T-helper 22 cell (primary cell): ENCODE measurements at regions not wholly inside any gene's neighbourhood (a gene's known extent, or its start where the extent isn't known, plus 50 kb on each side); places are given as distances from the start of the nearest gene placed in this dataset.
"Not testable (repeated sequence)": the region's sequence is repeated elsewhere in the genome, so short reads cannot be mapped to it uniquely, and the experiment has no call there.

Experiments used
- DNase-seq: peaks from one replicate; pipeline ENCODE4 v3.0.0-alpha.2; 2020; ENCODE audit warnings: low read depth

DNA sequence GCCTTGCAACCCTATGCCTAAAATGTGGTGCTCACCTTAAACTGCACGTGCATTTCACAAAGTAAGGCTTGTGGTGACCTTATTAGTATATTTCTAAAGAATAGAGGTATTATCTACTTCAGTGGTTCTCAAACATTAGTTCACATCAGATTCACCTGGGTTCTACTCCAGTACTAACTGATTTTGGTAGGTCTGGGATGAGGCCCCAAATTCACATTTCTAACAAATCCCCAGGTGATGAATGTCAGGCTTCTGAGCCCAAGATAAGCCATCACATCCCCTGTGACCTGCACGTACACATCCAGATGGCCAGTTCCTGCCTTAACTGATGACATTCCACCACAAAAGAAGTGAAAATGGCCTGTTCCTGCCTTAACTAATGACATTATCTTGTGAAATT is 329.1 kb upstream of the KCNMB2 start:
- DNase-seq = not testable (repeated sequence)

DNA sequence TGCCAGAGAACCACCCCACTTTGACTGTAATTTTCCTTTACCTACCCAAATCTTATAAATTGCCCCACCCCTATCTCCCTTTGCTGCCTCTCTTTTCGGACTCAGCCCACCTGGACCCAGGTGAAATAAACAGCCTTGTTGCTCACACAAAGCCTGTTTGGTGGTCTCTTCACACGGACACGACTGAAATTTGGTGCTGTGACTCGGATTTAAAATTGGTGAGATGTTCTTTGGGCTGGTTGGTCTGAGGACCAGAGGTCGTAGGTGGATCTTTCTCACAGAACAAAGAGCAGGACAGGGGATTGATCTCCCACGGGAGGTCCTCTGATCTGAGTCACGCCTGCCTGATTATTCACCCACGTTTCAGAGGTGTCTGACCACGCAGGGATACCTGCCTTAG is 328.6 kb upstream of the KCNMB2 start:
- not testable (repeated sequence) for DNase-seq

DNA sequence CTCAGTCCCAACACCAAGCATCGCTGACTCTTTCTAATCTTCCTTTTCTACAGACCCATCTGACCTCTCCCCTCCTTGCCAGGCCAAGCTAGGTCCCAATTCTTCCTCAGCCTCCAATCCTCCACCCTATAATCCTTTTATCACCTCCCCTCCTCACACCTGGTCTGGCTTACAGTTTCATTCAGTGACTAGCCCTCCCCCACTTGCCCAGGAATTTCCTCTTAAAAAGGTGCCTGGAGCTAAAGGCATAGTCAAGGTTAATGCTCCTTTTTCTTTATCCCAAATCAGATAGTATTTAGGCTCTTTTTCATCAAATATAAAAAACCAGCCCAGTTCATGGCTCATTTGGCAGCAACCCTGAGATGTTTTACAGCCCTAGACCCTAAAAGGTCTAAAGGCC is 327.1 kb upstream of the KCNMB2 start:
- not testable (repeated sequence) for DNase-seq

DNA sequence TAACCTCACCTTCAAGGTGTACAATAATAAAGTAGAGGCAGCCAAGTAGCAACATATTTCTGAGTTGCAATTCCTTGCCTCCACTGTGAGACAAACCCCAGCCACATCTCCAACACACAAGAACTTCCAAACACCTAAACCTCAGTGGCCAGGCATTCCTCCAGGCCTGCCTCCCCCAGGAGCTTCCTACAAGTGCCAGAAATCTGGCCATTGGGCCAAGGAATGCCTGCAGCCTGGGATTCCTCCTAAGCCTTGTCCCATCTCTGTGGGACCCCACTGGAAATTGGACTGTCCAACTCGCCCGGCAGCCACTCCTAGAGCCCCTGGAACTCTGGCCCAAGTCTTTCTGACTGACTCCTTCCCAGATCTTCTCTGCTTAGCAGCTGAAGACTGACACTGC is 326.6 kb upstream of the KCNMB2 start:
- DNase-seq = not testable (repeated sequence)

DNA sequence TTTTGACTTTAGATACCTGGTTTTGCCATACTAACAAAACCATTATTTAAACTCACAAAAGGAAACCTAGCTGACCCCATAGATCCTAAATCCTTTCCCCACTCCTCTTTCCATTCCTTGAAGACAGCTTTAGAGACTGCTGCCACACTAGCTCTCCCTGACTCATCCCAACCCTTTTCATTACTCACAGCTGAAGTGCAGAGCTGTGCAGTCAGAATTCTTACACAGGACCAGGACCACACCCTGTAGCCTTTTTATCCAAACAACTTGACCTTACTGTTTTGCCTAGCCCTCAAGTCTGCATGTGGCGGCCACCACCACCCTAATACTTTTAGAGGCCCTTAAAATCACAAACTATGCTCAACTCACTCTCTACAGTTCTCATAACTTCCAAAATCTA is 325.1 kb upstream of the KCNMB2 start:
- DNase-seq = not testable (repeated sequence)

DNA sequence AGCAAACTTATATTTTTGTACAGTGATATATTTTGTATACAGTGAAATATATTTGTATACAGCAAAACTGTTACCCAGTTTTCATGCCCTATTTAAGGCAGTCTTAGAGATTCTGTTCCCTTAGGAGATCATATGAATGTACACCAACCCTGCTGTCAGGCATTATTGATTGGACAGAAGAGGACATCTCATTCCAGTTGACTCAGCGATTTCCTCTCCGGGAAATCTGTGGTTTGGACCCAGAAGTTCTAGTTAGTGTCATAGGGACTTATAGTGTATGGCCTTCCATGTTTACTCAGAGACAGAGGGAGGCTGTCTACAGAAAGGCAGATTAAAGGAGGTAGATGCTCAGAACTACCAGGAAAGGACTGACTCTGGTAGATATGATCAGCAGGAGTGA is 318.8 kb upstream of the KCNMB2 start:
- DNase-seq = no peak

DNA sequence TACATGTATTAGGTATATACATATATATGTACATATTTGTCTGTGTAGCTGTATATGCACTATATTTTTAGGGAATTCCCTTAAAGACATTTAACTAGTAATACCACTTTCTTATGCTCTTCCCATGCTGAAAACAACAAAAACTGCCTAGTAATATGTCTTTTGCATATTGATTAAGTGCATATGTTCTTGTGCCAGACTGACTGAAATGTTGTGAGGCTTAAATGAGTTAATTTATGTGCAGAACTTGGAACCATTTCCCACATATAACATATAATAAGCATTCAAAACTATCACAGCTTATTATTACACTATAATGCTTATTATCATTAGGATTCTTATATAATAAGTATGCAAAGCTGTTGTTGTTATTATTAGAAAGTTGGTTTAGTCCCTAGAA is 318.0 kb upstream of the KCNMB2 start:
- no peak for DNase-seq

DNA sequence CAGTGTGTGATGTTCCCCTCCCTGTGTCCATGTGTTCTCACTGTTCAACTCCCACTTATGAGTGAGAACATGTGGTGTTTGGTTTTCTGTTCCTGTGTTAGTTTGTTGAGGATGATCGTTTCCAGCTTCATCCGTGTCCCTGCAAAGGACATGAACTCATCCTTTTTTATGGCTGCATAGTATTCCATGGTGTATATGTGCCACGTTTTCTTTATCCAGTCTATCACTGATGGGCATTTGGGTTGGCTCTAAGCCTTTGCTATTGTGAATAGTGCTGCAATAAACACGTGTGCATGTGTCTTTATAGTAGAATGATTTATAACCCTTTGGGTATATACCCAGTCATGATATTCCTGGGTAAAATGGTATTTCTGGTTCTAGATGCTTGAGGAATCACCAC is 316.6 kb upstream of the KCNMB2 start:
- DNase-seq = not testable (repeated sequence)

DNA sequence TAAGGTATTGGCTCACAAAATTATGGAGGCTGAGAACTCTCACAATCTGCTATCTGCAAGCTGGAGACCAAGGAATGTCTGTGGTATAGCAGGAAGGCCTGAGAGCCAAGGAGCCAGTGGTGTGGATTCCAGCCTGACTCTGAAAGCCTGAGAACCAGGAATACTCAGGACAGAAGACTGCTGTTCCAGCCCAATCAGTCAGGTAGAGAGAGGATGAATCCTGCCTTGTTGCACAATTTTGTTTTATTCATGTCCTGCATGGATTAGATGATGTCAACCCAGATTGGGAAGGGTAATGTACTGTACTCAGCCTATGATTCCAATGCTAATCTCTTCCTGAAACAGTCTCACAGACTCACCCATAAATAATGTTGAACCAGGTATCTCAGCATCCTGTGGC is 312.4 kb upstream of the KCNMB2 start:
- DNase-seq = no peak

DNA sequence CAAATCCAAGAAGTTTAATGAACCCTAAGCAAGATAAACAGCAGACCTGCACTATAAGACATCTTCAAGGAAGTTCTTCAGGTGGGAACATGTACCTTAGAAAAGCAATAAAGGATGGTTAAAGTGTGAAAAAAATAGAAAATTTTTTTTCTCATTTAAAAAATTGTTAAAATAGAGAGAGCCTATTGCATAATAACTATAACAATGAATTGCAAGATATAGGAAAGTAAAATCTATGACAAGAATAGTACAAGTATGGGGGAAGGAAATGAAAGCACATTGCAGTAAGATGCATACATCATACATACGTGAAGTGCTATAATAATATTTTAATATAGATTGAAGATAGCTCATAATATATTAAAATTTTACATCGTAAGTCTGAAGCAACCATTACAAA is 310.1 kb upstream of the KCNMB2 start:
- DNase-seq = no peak

DNA sequence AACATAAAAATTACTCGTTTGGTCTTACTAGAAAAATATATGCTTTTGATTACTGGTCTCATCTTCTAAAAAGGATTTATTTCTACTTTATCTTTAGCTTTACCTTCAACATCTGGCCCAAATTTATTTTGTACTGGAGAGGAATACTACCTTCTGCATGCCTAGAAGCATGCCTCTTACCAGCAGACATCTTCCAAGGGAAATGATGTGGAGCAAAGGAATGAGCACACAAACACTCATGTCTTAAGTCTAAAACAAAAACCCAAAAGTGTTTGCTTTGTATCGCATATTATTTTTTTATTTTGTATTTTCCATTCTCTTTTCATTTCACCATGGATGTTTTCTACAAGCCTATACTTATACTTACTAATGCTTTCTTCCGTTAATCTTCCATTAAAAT is 304.6 kb upstream of the KCNMB2 start:
- no peak for DNase-seq

DNA sequence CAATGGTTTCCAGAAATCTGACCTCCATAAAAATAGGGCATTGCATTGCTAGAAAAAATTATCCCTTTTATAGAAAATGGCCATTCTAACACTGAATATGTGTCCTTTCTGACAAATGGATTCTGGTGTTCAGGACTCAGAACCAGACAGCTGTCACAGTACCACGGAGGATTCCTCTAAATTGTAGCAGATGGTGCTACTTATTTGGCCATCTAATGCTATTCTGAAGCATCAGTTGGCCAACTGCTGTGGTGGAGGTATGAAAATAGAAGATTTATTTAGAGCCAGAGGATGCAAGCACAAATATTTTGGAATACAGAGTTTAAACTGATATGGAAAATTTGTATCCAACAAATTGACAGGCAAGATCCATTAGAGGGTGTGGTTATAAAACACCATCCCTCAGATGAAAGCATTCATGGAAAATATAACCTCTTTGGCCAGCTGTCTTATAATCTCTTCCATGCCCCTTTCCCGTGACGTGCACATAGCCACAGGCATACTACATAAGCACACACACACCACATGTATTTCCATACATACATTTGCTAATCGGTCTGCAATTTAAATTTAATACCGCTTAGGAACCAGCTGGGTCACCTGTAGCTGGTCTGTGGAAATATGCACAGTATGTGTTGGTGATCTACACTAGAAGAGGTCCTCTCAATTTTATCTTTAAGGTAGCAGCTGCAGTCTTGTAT is 302.7 kb upstream of the KCNMB2 start:
- no peak for DNase-seq

DNA sequence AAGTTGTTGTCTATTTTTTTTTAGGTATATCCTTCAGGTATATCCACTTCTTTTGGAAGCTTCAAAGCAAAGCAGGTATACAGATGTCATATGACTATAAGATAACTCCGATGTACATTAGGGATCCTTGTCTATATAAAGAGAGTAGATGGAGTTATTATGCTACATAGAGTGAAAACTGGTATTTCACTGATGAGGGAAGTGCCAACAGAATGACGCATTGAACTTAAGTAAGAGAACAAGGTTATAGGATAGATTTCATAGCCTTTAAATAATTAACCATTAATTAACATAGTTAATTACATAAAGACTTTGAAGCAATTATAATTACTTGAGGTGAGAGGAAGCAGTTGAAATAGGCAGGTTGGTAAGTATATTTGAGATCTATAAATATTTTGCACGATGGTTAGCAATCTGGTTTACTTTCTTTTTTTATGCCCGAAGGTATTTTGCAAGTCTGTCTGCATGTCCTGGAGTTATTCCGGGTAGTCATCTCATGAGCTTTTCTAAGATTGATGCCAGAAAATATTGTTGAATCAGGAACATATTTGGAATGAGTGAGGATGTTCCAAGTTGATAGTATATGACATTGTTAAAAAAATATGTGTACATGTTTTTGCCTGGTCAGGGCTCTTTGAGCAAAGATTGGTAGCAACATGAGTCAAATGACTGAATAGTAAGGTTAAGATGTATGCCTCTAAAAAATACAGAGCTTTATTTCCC is 299.5 kb upstream of the KCNMB2 start:
- no peak for DNase-seq

DNA sequence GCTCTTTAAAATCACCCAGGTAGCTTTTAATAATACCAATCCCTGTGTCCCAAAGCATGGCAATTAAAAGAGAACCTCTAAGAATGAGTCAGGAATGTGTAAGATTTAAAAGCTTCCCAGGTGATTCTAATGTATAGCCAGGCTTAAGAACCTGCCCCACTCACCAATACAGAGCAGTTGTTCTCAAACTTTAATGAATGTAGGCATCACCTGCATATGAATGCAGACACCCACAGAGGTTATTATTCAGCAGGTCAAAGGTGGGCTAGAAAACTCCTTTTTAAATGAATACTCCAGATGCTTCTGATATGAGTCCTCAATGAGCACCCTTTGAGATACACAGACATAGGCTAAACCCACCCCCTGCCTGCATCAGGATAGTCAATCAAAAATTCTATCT is 298.1 kb upstream of the KCNMB2 start:
- DNase-seq = no peak

DNA sequence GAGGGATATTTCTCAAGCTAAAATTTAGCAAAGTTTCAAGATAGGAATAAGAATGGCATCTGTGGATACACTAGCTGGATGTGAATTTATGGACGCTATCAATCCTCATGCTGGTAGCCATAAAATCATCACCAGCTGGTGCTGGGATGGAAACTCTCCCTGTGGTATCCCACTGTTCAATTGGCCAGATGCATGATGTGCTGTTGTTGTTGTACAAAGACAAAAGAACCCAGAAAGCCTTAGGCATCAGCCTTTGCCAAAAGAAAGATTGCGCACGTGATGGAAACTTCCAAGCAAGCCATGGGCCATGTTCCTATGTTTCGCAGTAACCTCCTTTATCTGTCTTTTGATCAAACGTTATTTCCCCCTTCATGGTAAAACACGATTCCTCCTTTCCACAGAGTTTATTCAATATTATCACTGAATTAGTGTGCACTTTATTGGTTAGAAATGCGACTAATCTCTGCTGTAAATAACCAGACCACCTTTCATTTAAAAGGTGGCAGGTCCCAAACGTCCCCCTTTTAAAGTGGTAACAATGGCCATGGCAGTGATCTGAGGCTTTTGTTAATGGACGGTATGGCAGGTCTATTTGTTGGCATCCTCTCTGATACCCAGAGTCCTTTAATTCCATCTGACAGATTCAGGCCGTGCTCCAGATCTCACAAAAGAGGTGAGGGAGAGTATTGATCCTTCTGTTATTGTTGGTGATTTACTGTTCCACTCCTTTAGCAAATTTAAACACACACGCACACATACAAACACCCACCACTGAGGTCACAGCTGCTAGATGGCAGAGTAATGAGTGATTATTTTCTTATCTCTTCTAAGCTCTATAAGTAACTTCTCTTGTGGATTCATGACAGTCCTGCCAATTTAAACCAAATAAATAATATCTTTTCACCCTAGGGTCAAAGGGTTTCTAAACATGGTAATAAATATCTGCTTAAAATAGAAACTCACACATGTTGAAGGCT is 291.2 kb upstream of the KCNMB2 start:
- DNase-seq = no peak

DNA sequence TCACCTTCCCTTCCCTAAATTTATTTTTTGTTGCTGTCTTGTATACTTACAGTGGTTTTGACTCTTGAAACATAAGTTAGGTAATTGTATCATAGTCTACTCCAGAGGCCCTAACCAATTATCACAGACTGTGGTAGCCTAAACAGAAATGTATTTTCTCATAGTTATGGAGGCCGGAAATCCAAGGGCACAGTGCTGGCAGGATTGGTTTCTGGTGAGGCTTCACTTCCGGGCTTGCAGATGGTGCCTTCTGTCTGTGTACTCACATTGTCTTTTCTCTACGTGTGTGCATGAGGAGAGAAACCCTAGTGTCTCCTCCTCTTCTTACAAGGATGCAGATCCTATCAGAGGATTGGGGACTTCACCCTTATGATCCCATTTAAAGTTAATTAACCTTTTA is 290.2 kb upstream of the KCNMB2 start:
- no peak for DNase-seq

DNA sequence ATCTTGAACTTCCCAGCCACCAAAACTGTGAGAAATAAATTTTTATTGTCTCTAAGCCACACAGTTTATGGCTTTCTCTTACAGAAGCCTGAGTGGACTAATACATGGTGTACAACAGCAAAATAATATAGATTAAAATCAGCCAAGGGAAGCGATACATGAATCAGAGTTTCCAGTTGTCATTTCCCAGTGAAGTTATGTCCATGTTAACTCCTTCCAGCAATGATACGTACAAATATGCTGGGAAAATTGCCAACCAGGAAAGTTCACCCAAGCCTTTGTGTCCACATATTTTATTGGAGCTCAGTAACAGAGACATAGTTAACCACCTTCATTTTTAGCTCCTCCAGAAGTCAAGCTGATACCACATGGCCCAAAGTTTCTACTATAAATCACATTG is 280.9 kb upstream of the KCNMB2 start:
- no peak for DNase-seq

DNA sequence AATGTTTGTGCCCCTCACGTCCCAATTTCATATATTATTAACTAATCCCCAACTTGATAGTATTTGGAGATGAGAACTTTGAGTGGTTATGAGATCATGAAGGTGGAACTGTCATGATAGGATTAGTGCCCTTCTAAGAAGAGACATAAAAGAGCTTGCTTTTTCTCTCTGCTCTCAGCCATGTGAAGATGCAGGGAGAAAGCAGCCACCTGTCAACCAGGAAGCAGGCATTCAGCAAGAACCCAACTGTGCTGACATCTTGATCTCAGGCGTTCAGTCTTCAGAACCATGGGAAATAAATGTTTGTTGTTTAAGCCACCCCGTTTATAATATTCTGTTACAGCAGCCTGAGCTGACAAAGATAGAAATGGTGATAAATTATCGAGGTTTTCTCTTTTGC is 278.7 kb upstream of the KCNMB2 start:
- DNase-seq = no peak

DNA sequence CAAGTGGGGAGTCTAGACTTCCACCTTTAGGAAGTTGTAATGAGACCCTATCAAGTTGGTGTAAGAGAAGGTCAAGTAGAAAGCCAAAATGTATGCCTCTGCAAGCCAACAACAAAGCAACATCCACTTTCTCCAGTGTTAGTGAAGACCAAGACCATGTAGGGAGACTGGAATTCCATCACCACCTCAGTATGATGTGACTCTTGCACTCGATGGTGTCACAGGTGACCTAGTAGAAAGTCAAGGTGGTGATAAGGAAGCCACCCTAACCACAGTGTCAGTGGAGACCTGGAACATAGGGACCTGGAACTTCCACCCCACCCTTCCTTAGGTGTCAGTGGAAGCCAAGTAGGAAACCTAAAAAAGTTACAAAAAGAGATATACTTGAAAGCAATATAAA is 278.1 kb upstream of the KCNMB2 start:
- DNase-seq = no peak

DNA sequence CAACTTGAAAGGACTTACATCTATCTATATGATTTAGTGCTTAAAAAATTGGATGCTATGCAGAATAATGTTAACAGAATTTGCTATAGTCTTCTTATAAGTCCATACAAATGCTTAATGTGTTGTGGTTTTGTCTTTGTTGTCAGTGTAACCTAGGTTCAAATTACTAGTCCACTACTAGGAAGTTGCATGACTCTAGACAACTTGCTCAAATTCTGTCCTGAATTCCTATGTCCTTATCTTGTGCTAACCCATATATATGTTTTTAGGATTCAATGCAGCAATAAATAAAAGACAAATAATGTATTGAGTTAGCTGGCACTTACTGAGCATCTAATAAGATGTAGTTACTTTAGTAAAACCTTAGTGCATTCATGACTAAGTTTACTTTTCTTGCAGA is 276.5 kb upstream of the KCNMB2 start:
- DNase-seq = no peak

DNA sequence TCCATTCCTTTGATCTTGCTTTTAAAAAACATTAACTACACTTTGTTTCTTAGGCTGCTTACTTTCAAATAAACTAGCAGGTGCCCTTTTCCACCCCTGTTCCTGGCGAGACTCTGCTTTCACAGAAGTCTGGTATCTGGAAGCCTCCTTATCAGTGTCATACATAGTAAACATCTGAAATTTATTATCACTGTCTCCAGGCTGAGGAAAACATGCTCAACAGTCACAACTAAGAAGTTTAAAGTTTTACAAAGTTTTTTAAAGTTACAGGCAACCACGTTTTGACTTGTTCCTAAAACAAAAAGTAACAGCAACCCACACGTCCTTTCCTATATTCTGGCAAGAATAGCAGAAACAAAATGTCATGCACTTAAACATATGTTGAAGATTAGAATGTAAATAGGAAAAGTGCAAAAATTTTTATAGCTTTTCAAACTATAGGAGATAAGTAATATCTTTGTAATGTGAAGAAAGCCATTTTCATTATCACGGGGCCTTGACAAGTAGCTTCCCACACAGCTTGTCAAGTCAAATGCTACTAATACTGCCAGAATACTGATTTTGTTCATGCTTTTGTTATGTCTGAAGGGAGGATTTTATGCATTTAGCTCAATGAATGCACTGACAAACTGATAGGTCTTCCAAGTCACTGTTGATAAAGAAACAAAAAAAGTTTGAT is 275.2 kb upstream of the KCNMB2 start:
- no peak for DNase-seq

DNA sequence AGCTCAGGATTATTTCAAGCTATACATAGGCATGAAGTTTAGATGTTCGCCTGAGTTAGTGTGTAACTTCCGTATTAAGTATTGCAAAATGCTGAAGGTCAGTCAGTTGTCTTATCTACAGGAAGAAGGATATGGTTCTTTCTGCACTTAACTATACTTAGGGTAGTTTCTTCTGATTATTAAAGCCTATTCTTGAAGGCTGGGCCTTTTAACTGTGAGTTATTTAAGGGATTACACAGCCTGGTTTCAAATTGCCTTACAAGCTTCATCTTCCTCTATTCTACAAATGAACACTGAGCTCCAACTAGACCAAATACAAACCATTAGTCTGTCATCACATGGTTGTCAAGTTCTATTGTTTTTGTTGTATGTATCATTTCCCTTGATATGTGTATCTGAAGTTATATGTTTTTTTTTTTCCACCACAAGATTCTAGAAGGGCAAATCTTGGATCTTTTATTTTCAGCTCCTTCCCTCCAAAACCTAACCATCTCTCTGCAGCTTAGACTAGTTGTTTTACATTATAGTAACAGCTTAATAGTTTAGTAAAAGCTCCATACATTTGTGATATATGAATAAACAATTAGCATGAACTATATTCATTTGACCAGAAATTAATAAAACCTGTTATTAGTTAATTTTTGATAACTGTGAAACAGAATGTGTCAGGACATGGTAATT is 272.9 kb upstream of the KCNMB2 start:
- DNase-seq = no peak
